HG03135 (cell line): ENCODE measurements at regions not wholly inside any gene's neighbourhood (a gene's known extent, or its start where the extent isn't known, plus 50 kb on each side); places are given as distances from the start of the nearest gene placed in this dataset.

Experiments
- ATAC-seq: cut with Tn5 transposase; IDR thresholded peaks from one replicate; pipeline ENCODE4 v1.9.1; 2021; ENCODE audit warnings: mild to moderate bottlenecking, moderate library complexity; ENCODE audit not compliant: unreplicated experiment

DNA sequence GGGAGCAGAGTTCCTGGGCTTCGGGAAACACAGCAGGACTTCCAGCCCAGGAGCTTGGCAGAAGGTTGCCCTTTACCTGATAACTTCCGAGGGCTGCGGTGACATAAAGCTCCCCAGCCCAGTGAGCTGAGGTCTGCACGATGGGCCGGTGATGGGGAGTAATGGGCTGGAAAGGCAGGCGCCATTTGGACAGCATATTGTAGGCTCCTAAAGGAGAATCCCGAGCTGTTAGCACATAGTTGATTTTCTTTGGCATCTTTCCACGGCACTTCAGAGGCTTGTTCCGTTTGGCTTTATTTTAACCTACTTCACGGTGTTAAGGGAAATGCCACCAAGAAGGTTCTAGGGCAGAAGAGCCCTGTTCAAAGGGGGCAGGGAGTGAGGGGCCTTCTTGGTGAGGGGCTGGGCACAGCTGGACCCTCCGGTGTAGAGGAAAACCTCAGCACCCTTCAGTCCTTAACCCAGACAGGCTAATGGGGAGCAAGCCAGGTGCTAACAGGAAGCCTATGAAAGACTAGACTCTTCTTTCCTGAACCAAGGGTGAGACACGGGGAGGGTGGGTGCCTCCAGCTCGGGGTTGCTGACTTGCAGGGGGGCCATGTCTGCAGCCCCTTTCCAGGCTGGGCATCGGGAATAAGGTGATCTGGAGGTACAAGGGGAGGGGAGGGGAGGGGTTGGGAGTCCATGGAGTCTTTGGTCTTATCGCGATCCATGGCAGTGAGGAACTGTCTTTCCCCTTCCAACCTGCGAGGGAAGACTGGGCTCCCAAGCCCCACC, 347.7 kb downstream of the GLRX3 start:
- no peak for ATAC-seq

DNA sequence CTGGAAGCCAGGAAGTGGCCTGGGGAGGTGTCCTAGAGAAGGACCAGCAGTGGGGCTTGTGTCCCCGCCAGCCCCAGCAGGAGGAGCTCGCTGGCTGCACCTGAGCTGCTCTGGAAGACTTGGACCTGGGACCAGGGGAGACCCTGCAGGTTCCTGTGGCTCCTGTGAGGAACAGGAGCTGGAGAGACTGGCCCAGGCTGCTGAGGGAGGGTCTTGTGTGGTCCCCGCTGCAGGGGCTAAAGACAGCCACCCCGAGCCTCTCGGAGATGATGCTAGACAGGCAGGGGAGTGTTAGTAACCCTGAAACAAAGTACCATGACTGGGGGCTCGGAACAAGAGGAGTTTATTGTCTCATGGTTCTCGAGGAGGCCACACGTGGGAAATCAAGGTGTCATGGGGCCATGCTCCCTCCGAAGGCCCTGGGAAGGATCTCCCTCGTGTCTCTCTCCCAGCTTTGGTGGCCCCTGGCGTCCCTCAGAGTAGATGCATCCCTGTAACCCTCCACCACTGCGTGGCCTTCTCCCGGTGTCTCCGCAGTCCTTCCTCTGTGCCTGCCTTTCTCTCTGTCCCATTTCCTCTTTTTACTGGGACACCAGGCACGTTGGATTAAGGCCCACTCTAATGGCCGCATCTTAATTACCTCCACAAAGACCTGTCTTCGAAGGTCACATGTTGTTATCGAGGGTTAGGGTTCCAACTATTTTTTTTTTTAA, 348.4 kb downstream of the GLRX3 start:
- no peak for ATAC-seq

DNA sequence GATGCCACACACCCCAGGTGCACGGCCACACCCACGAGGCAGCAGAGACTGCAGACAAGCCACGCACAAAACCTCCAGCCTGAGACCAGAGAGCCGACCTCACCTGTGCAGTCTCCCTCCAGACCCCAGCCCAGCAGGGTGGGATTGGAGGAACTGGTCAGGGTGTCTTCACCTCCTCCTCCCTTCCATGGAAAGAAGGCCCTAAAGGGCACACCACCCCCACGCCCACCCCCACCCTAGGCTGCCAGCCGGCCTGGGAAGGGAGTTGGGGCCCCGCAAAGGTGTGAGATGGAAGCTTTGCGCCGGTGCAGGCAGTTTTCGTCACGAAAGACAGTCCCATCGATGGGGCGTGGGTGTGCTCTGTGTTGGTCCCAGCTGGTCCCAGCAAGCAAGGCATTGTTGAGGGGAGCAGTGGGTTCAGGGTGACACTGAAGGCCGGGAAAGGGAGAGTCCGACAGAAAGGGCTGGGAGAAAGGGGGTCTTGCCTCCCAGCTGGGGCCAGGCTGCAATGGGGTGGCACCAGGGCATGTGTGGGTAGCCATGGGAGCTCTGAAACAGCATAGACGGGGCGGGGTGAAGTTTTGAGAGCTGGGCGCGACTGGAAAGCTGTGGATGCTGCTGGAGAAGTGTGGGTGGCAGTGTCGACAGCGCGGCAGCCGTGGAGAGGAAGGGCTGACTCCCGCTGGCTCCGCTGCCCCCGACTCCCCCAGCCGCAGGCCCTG, 349.2 kb downstream of the GLRX3 start:
- ATAC-seq, result no peak

DNA sequence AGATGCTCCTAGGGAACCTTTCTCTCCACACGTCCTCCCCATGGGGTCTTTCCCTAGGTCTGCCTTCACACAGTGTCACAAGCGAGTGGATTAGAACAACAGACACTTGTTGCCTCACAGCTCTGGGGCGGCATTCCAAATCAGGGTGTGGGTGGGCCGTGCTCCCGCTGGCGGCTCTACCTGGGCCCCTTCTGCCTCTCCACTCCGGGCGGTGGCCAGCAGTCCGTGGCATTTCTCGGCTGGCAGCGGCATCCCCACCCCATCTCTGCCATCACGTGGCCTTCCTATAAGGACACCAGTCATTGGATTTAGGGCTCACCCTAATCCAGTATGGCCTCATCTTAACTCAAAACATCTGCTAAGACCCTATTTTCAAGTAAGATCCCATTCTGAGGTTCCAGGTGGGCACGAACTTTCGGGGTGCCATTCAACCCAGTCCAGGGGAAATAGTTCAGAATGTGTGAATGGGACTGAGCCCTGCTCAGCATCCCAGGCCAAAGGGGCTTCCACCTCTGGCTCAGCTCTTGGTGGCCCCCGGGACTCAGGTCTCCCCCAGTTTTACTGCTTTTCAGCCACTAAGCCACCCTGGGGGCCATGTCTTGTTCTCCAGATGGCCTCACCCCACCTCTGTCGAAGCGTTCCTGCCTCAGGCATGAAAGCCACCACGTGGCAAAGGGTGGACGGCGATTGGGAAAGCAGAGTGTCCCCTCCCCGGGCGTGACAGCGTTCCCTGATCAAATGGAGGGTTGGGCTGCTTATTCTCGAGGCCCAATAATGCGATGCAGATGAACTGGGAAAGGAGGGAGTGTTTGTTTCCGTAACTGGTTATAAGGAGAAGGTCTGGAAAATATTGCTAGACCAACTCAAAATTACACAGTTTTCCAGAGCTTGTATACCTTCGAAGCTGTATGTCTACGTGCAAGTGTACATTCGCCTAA, 350.0 kb downstream of the GLRX3 start:
- ATAC-seq, result no peak

DNA sequence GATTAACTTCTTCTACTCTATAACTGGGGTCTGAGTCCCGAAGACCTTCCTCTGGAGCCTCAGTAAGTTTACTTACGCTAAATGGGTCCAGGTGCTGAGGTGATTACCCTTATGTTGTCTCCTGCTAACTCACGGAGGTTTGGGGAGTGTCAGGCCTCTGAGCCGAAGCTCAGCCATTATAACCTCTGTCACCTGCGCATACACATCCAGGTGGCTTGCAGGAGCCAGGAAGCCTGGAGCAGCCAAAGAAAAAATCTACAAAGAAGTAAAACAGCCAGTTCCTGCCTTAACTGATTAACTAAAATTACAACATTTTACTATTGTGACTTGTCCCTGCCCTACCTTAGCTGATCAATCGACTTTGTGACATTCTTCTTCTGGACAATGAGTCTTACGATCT, 350.7 kb downstream of the GLRX3 start:
- no peak for ATAC-seq

DNA sequence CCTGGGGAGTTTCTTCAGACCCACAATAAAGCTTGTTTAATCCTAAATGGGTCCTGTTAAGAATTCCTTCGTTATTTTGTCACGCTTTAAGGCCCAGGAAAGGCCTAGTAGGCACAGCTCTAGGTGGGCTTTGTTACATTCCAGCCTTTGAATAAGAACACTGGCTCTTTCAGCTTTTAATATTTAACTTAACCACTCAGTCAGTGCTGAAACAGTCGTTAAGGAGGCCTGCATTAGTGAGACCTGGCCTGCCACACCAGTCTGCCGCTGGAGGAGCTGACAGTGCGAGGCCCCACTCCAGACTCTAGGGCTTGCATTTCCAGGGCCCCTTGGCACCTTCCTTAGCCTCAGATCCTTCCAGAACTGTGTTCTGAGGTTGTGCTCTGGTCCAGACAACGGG, 351.4 kb downstream of the GLRX3 start:
- no peak for ATAC-seq

DNA sequence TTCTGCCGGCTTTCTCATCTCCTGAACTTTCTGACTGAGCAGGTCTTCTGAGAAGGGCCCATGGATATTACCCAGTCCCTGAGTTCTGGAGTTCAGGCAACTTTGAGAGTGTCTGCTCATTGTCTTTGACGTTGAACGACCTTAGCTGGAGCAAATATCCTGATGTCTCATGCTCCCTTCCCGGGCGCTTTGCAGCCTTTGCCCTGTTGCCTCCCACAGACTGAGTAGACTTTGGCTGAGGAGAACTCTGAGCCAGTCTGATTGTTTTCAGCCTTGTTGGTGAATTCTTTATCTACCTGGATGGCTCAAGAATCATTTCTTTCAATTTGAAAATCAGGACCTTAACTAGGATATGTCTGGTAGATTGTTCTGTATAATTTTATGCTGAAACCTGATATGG, 353.7 kb downstream of the GLRX3 start:
- ATAC-seq, result no peak

DNA sequence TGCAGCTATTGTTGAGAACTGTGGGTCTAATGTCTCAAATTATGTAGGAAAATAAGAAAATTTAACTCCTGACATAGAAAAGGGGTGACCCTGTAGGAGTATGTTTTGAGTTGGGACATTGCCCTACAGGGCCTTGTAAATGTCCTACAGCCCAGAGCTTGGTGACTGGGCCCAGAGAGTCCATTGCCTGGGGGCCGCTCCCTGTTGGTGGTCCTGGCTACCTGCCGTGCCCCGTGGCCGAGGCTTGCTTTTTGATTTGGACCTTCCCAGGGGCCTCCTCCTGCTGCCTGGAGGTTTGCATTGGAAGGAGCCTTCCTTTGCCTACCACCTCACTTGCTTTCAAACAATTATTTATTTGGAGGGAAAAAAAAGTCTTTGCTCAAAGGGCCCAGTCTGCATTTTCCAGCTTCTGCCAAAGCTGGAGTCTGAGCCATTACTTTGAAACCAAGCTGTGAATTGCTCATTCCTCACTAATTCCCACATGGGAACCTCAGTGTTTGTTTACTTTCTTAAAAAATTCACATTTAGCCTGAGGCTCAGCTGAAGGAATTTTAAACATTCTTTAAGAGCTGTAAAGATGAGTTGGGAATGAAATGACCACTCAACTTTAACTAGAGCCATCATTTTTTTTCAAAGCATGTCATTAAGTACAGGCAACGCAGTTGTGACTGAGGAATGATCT, 355.0 kb downstream of the GLRX3 start:
- no peak for ATAC-seq

DNA sequence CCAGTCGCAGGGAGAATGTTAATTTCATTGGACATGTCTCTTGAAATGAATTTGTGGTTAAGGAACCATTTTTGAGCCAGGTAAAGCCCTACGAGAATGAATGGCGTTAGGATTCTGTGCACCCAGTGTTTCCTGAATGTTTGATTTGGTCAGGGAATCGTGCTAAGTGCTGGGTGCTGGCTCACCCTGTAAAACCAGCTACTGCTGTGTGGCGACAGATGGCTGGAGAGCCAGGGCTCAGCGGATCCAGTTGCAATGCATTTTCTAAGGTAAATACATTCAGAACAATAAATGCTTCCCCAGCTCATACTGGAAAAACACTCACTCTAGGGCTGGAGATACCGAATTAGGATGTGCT, 355.5 kb downstream of the GLRX3 start:
- ATAC-seq, result no peak

DNA sequence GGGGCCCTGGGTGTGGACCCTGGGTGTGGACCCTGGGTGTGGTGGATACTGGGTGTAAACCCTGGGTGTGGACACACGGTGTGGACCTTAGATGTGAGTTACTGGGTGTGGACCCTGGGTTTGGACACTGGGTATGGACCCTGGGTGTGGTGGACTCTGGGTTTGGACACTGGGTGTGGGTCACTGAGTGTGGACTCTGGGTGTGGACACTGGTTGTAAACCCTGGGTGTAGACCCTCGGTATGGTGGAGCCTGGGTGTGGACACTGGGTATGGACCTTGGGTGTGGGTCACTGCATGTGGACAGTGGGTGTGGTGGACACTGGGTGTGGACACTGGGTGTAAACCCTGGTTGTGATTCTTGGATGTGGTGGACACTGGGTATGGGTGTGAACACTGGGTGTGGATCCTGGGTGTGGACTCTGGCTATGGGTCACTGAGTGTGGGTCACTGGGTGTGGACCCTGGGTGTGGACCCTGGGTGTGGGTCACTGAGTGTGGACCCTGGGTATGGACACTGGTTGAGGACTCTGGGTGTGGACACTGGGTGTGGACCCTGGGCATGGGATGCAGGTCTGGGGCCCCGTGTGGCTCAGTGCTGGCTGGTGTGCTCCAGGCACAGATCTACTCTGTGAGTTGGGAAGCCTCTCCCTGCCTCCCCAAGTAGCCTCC, 356.2 kb downstream of the GLRX3 start:
- ATAC-seq, result no peak

DNA sequence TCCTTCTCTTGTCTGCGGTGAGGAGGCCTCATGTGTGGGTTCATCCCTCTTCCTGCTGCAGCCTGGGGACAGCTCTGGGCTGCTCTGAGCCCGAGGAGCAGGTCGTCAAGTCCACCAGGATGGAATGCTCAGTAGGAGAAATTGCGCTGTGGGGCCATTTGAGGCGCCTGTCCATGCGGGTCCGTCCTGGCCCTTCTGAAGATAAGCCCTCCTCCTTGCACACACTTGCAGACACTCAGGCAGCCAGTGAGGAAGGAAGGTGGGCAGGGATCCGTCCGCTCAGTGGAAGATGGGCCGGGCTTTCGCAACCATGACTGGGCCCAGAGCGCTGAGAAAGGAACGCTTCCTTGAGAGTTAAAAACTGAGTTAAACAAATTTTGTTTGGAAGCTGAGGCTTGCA, 356.8 kb downstream of the GLRX3 start:
- ATAC-seq, result no peak

DNA sequence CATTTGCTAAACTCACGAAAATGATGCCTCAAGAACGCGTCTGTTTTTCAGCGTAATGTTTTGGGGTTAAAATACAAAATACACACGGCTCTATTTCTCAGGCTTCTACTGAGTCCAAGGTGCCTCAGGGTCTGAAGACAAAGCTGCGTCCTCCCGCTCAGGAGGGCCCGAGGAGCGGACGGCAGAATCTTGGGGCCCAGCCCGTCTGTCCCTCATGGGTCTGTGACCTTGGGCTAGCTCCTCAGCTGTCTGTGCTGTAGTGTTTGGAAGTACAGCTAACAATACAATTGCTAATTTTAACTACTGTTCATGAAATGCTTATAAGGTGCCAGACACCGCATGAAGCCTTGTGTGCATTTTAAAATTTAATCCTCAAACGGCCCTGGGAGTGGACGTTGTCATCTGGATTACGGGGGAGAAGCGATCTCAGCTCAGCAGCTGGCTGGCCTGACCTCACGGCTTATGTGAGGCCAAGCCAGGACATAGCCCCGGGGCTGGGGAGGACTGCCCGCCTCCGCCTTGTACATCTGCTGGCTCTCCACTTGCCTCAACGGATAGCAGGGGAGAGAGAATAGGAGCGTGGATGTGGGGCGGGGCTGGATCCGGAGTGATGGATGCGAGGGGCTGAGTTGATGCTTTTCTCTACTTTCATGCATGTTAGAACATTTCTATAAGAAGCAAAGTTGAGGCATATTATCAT, 357.4 kb downstream of the GLRX3 start:
- ATAC-seq, result no peak

DNA sequence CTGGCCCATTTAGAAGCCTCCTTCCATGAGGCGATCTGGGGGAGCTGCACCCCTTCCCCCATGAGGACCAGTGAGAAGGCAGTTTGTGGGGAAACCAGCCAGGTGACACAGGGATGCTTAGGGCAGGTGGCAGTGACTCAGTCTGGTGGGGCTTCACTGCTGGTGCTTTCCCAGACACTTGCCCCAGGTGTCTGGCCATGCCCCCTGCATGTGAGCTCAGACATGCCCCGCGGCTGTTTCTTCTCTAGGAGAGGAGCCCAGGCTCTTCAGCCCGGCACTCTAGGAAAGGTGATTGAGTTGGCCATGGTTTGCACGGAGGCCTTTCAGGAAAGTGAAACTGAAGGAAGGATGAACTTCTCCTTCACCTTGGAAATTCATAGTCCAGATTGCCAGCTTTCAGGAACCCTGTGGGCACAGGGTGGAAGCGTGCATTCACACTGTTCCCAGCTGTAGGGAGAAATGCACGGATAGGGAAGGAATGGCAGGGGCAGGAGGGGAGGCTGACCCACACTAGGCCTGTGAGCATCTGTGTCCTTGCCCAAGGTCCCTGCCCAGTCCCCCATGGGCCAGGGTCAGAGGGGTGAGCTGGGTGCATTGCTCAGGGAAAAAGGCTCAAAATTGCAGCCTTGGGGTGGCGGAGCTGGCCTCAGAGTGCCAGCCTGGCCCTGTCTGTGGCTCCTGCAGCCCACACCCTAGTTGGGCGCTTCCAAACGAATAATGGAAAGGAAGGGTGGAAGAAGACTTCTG, 359.1 kb downstream of the GLRX3 start:
- no peak for ATAC-seq

DNA sequence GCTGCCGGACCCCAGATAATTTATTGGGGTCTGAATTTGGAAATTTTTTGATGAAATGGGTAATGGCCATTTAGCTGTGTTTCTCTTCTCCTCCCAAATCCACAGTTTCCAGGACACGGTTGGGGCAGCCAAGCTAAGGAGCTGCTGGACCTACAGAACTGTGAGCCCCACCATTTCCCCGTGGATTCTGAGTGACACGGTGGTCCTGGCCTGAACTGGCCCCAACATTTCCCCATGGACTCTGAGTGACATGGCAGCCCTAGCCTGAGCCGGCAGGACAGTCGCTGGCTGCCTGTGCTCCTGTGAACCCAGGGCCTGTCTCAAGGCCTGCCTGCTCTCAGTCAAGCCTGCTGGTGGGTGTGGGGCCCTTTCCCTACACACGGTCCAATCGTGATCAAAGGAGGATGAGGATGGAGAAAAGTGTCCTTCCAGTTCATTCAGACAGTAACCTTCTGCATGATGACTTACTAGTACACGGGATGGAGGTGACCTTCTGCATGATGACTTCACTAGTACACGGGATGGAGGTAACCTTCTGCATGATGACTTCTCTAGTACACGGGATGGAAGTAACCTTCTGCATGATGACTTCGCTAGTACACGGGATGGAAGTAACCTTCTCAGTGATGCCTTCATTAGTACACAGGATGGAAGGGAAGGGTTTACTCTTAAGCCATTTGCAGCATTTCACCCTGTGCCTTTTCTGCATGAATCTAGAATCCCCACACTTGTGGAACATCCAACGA, 359.9 kb downstream of the GLRX3 start:
- no peak for ATAC-seq

DNA sequence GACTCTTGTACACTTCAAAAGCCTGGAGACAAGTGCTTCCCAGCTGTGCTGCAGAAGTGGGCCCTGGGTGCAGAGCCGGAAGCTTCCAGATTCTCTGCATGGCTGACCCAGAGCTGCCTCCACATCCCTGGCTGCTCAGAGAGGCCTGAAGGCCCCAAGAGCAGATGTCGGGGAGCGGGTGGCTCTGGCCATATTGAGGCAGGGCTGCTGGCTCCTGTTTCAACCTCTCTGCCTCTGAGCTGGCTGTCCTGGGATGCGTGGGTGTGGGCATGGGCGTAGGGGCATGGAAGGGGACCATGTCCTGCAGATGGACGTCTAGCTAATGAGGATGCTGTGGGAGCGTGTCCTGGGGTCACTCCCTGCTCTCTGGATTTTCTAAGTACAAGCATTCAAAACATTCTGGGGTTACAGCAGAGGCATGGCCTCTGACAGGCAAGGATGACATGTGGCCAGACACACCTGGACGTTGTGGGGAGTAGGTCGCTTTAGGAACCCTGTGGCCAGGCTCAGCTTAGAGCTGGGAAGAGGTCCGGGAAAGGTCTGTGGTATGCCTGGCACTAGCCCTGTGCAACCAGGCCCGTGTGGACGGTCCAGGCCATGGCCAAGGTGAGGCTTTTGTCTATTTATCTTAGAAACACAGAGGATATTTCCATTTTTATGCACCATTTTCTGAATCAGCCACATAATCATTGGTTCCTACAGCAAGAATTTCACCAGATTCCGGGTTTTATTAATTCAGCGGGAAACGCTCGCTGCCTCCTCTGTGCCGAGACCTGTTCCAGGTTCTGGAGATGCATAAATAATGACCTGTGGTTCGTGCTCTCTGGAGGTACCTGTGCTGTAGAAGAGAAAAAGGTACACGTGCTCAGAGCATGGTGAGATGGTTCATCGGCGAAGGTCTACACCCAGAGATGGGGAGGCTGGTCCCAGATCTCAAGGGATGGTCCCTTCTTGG, 361.1 kb downstream of the GLRX3 start:
- ATAC-seq, result no peak

DNA sequence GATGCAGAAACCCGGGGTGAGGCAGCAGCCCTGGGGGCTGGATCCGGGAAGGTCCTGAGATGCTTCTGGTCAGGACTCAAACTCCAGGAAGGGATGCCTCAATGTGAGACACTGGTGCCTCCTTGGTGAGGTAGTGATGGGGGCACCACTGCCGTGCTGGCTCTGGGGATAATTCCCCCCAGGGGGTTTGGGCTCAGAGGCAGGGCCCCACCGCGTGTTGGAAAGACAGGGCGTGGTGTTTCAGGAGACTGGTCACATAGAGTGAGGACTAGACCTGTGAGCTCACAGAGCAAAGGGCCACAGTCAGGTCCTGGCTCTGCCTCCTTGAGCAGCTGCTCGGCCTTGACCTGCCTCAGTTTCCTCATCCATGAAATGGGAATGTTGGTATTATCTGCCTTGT, 361.9 kb downstream of the GLRX3 start:
- ATAC-seq, result no peak

DNA sequence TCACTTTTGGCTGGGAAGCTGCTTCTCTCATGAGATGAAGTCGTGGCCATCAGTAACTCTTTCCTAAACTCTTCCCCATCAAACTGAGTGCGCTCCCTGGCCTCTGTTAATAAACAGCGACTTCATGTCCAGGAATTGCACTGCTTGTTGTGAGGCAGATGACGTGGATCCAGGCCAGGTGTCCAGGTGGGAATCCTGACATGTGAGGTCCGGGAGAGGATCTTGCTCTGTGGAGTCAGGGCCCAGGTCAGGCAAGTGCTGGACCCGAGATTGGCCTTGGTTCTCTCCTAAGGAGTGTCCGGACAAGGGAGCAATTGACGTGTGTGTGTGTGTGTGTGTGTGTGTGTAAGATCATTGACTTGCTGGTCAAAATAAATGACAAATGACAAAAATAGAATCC, 362.7 kb downstream of the GLRX3 start:
- ATAC-seq, result no peak
